ENCODE measurements at regions not wholly inside any gene's neighbourhood (a gene's known extent, or its start where the extent isn't known, plus 50 kb on each side); places are given as distances from the start of the nearest gene placed in this dataset.

GRCh38 chr6:81831274-81831673 lies 78.8 kb upstream of the TENT5A start:
- 47 to 64% methylated on average over 5 of the region's 5 CpGs for WGBS, 2 donors
- Histone ChIP-seq H3K27me3 (no peaks in the 10 kb centered on the region), H3K27ac (no peak overlapping the region), H3K9me3 (no peaks in the 10 kb centered on the region), H3K36me3 (no peaks in the 10 kb centered on the region), H3K4me3 (no peak overlapping the region), H3K4me1 (no peaks in the 10 kb centered on the region)
- DNase-seq, result no peak
- intact Hi-C loops (cut with DNase I), result no loop called here
- TF ChIP-seq CTCF (IDR thresholded peaks at IDR 0.05) (no peak), POLR2A (IDR thresholded peaks at IDR 0.05) (no peak)

- Histone ChIP-seq H3K9me3 (no peaks in the 10 kb centered on the region), H3K36me3 (no peaks in the 10 kb centered on the region), H3K4me1 (no peaks in the 10 kb centered on the region), H3K4me3 (no peak overlapping the region), H3K27ac (no peak overlapping the region), H3K27me3 (no peaks in the 10 kb centered on the region)
- no peak for DNase-seq
- intact Hi-C loops (cut with DNase I), result no loop called here
- WGBS, 2 donors, result 0 to 38% methylated on average over 1 of the region's 1 CpG
- TF ChIP-seq POLR2A (IDR thresholded peaks at IDR 0.05) (no peak), CTCF (IDR thresholded peaks at IDR 0.05) (no peak)
These were observed 74.3 kb upstream of the TENT5A start for GRCh38 chr6:81826784-81827183.

GRCh38 chr6:81822568-81822967 lies 70.1 kb upstream of the TENT5A start:
- H3K27me3 ChIP-seq, result no peaks in the 10 kb centered on the region
- H3K36me3 ChIP-seq, result no peaks in the 10 kb centered on the region
- H3K4me1 ChIP-seq, result no peaks in the 10 kb centered on the region
- no peak overlapping the region for H3K27ac ChIP-seq
- TF ChIP-seq CTCF (IDR thresholded peaks at IDR 0.05) (no peak), POLR2A (IDR thresholded peaks at IDR 0.05) (no peak)
- WGBS, 2 donors, result 52 to 66% methylated on average over 3 of the region's 3 CpGs
- no peak overlapping the region for H3K4me3 ChIP-seq
- intact Hi-C loops (cut with DNase I), result no loop called here
- no peak for DNase-seq
- H3K9me3 ChIP-seq, result no peaks in the 10 kb centered on the region

GRCh38 chr6:81821449-81821848 lies 69.0 kb upstream of the TENT5A start:
- TF ChIP-seq POLR2A (IDR thresholded peaks at IDR 0.05) (no peak), CTCF (IDR thresholded peaks at IDR 0.05) (no peak)
- no peak overlapping the region for H3K27ac ChIP-seq

GRCh38 chr6:81820980-81821379 lies 68.5 kb upstream of the TENT5A start:
- Histone ChIP-seq H3K4me3 (no peak overlapping the region), H3K36me3 (no peaks in the 10 kb centered on the region), H3K4me1 (no peaks in the 10 kb centered on the region), H3K27ac (no peak overlapping the region), H3K27me3 (no peaks in the 10 kb centered on the region), H3K9me3 (no peaks in the 10 kb centered on the region)
- TF ChIP-seq POLR2A (IDR thresholded peaks at IDR 0.05), result no peak
- TF ChIP-seq CTCF (IDR thresholded peaks at IDR 0.05), result no peak
- intact Hi-C loops (cut with DNase I), result no loop called here
- DNase-seq, result no peak
- WGBS, 2 donors, result 19 to 31% methylated on average over 1 of the region's 1 CpG

More at GRCh38 chr6:81821449-81821848, 69.0 kb upstream of the TENT5A start:
- Histone ChIP-seq H3K36me3 (no peaks in the 10 kb centered on the region), H3K4me3 (no peak overlapping the region), H3K4me1 (no peaks in the 10 kb centered on the region), H3K27me3 (no peaks in the 10 kb centered on the region), H3K9me3 (no peaks in the 10 kb centered on the region)
- intact Hi-C loops (cut with DNase I), result no loop called here
- DNase-seq, result no peak

Data from esophagus squamous epithelium (tissue), 5 donors.